ENCODE measurements at regions not wholly inside any gene's neighbourhood (a gene's known extent, or its start where the extent isn't known, plus 50 kb on each side); places are given as distances from the start of the nearest gene placed in this dataset.
"Not testable (repeated sequence)": the region's sequence is repeated elsewhere in the genome, so short reads cannot be mapped to it uniquely, and the experiment has no call there.

DNA sequence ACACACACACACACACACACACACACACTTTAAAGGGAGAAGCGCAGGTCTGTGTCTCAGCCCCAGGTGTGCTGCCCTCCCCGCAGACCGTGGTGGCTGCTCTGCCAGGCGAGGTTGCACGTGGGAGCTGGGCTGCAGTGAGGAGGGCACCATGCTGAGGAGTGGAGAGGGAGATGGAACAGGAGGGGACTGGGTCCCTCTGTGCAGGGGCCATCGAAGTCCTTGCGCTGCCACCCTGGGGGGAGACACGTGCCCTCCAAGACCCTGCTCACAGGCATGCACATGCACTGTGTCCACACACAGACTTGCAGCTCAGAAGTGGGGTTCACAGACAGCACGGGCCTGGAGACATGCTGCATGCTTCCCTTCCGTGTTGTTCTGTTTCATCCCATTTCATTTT is 65.5 kb upstream of the HGFAC start:
- no peak overlapping the region for H3K4me3 ChIP-seq (ENCODE audit: low read depth, low read length)
- no peak for DNase-seq (ENCODE audit: low read depth)
- TF ChIP-seq, protein P1, sequence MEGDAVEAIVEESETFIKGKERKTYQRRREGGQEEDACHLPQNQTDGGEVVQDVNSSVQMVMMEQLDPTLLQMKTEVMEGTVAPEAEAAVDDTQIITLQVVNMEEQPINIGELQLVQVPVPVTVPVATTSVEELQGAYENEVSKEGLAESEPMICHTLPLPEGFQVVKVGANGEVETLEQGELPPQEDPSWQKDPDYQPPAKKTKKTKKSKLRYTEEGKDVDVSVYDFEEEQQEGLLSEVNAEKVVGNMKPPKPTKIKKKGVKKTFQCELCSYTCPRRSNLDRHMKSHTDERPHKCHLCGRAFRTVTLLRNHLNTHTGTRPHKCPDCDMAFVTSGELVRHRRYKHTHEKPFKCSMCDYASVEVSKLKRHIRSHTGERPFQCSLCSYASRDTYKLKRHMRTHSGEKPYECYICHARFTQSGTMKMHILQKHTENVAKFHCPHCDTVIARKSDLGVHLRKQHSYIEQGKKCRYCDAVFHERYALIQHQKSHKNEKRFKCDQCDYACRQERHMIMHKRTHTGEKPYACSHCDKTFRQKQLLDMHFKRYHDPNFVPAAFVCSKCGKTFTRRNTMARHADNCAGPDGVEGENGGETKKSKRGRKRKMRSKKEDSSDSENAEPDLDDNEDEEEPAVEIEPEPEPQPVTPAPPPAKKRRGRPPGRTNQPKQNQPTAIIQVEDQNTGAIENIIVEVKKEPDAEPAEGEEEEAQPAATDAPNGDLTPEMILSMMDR (IDR thresholded peaks at IDR 0.05; ENCODE audit: control insufficient read depth, extremely low read depth, insufficient read depth), result no peak

DNA sequence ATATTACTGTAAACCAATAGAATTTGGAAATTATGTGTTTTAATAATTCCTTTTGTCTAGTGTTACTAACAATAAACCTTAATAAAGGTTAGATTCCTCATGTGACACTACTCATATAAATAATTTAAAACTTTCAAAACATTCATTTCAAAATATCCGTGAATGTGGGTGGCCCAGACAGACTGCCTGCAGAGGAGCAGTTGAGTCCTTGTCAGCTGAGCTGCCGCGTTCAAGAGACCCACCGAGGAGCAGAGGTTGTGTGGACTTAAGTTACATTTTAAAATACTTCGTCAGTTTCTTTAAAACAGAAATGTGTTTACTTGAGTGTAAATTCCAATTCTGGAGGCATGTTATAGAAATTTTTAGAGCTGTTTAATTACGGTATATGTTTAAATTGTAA is 64.2 kb upstream of the HGFAC start:
- TF ChIP-seq, protein P1 (IDR thresholded peaks at IDR 0.05; ENCODE audit: control insufficient read depth, extremely low read depth, insufficient read depth), result no peak
- no peak for DNase-seq (ENCODE audit: low read depth)
- H3K4me3 ChIP-seq (ENCODE audit: low read depth, low read length), result no peak overlapping the region

DNA sequence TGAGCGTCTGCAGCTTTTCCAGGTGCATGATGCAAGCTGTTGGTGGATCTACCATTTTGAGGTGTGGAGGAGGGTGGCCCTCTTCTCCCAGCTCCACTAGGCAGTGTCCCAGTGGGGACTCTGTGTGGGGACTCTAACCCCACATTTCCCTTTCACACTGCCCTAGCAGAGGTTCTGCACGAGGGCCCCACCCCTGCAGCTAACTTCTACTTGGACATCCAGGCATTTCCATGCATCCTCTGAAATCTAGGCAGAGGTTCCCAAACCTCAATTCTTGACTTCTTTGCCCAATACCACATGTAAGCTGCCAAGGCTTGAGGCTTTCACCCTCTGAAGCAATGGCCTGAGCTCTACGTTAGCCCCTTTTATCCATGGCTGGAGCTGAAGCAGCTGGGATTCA is 61.4 kb upstream of the HGFAC start:
- H3K4me3 ChIP-seq (ENCODE audit: low read depth, low read length); DNase-seq (ENCODE audit: low read depth): not testable (repeated sequence)

DNA sequence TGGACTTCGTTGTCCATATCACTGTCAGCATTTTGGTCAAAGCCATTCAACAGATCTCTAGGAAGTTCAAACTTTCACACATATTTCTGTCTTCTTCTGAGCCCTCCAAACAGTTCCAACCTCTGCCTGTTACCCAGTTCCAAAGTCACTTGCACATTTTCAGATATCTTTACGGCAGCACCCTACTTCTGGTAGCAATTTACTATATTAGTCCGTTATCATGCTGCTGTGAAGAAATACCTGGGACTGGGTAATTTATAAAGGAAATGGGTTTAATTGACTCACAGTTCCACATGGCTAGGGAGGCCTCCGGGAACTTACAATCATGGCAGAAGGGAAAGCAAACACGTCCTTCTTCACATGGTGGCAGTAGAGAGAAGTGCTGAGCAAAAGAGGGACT is 60.6 kb upstream of the HGFAC start:
- not testable (repeated sequence) for DNase-seq (ENCODE audit: low read depth); H3K4me3 ChIP-seq (ENCODE audit: low read depth, low read length)

DNA sequence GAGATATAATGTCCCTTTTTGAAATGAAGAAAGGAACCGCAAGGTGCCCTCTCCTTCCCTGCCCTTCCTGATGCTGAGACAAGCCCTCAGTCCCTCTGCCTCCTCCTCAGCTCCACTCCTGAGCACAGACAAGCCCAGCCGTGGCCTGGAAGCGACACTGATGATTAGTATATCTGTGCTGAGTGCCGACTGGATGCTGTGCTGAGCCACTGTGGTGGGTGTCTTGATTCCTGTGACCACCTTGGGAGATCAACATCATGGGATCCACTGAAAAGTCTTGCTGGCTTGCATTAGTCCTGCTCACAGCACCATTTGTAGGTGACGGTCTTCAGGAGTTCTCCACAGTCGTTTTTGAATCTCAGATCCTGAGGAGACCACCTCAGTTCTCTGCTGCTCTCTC is 59.5 kb upstream of the HGFAC start:
- H3K4me3 ChIP-seq (ENCODE audit: low read depth, low read length), result no peak overlapping the region
- TF ChIP-seq, protein P1 (IDR thresholded peaks at IDR 0.05; ENCODE audit: control insufficient read depth, extremely low read depth, insufficient read depth), result no peak
- no peak for DNase-seq (ENCODE audit: low read depth)

DNA sequence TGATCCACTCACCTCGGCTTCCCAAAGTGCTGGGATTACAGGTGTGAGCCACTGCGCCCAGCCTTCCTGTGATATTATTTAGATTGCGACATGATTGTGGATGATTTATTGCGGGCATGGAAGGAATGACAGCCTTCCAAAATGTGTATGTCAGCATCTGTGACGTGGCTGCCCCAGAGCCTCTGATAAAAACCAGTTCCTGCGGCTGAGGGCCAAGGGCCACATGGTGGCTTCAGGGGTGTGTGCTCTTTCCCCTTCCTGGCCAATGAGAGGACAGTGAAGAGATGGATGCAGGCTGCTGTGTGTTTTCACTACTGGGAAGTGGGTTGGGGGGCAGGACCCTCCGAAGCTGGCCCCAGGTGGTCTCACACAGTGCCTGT is 57.4 kb upstream of the HGFAC start:
- DNase-seq (ENCODE audit: low read depth), result no peak
- TF ChIP-seq, protein P1 (IDR thresholded peaks at IDR 0.05; ENCODE audit: control insufficient read depth, extremely low read depth, insufficient read depth), result no peak

DNA sequence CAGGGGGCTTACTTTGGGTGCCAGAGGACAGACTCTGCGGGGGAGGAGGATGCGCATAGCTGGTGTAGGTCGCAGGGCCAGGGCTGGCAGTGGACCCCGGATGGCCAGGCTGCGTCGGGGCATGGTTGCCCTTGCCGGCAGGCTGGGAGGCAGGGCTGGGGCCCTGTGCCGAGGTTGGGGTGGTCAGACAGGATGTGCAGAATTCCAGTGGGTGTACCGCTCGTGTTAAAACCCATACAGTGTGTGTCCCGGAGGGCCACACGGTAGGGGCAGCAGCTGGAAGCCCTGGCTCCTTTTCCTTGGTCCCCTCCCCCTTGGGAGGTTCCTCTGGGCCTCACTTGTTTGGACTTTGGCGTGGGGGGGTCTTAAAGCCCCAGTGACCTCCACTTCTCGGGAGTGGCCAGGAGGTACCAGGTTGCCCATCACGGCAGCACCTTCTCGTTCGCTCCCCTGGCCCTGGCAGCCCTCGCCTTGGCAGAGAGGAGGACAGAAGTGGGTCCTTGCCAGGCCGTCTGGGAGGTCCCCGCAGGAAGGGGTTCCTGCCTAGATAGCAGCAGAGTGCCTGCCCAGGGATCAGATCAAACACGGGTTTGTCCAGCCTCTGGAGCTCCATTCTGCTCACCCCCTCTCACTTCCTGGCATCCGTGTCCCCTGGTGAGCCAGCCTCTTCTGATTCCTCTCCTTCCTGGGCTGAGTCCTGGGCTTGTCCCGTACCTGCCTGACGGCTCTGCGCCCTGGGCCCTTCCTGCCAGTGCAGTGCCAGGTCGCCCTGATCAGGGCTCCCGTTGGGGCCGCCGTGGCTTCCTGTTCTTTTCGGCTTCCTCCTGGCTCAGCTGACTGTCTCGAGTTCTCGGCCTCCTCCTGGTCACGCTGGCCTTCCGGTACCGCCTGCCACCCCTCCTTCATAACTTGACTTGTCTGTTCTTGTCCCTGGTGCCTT is 56.7 kb upstream of the HGFAC start:
- no peak overlapping the region for H3K4me3 ChIP-seq (ENCODE audit: low read depth, low read length)
- TF ChIP-seq, protein P1 (IDR thresholded peaks at IDR 0.05; ENCODE audit: control insufficient read depth, extremely low read depth, insufficient read depth), result no peak
- DNase-seq (ENCODE audit: low read depth), result no peak

More for the DNA sequence above, 57.4 kb upstream of the HGFAC start:
- no peak overlapping the region for H3K4me3 ChIP-seq (ENCODE audit: low read depth, low read length)
